DMS53 (cell line): ENCODE measurements at regions not wholly inside any gene's neighbourhood (a gene's known extent, or its start where the extent isn't known, plus 50 kb on each side); places are given as distances from the start of the nearest gene placed in this dataset.

Experiments used
- DNase-seq: peaks from one replicate; lab custom pipeline; 2025; lab: John Stamatoyannopoulos, UW

GRCh38 chr21:15151385-15152103, 86.7 kb upstream of the NRIP1 start:
- DNase-seq: no peak

GRCh38 chr21:15152591-15152990, 87.8 kb upstream of the NRIP1 start:
- DNase-seq: no peak

GRCh38 chr21:15159382-15160020, 94.7 kb upstream of the NRIP1 start:
- peak; percentile 21 for DNase-seq

DNA sequence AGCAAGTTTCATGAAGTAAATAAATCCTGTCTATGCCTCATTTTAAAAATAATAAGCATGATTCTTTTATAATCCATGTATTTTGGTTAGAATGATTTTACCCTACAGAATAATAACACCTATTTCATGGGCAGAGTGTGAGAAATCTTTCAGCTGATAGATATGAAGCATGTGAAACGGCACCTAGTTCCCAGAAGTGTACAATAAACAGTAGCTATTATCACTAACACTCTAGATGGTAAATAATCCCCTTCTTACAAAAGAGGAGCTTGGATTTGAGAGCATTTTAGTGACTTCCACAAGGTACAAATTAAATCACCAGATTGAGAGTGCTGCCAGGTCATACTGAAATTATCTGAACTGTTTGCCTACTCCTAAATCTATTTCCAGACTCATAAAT, 95.3 kb upstream of the NRIP1 start:
- no peak for DNase-seq

DNA sequence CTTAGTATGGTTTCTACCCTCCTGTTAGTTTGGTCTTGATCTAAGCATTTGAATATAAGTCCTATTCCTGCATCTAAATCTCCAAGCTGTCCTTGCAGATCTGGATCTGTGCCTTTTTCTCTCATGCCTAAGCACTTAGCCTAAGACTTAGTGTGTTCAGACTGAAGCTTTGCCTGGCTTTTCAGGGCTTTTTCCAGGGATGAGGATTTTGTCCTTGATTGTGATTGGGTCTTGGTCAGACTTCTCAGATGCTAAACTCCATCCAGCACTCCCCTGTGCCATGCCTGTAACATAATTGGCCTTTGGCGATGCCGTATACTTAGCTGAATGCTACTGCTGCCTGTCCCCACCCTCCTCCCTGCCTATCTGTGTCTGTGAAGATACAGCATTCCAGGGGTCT, 98.1 kb upstream of the NRIP1 start:
- no peak for DNase-seq

- DNase-seq: no peak
Measured at GRCh38 chr21:15164273-15164672, 99.5 kb upstream of the NRIP1 start.

GRCh38 chr21:15164678-15165303, 100.0 kb upstream of the NRIP1 start:
- DNase-seq: peak; percentile 52

GRCh38 chr21:15170614-15171013, 105.8 kb upstream of the NRIP1 start:
- no peak for DNase-seq

DNA sequence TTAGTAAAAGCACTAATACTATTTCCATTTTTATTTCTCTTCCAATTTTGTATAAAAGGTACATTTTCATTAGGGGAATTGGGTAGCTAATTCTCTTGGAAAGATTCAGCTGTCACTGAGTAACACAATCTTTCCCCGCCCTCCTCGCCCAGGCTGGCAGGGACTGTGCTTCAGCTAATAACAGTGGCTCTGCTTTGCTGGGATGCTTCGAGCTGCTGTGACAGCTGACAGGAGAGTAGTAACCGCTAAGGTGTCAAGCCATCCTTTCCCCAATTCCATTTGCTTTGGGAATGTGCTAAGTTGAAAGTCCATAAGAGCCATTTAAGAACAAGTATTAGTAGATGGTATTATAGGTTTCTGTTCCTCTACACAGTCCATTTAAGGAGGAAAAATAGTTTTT, 106.7 kb upstream of the NRIP1 start:
- DNase-seq: no peak

GRCh38 chr21:15172963-15173362, 108.2 kb upstream of the NRIP1 start:
- DNase-seq: no peak

- no peak for DNase-seq
Measured at GRCh38 chr21:15174923-15175322, 110.1 kb upstream of the NRIP1 start.

- no peak for DNase-seq
Measured at GRCh38 chr21:15182731-15183130, 117.9 kb upstream of the NRIP1 start.

- DNase-seq: no peak
Measured at GRCh38 chr21:15183813-15184257, 119.0 kb upstream of the NRIP1 start.

DNA sequence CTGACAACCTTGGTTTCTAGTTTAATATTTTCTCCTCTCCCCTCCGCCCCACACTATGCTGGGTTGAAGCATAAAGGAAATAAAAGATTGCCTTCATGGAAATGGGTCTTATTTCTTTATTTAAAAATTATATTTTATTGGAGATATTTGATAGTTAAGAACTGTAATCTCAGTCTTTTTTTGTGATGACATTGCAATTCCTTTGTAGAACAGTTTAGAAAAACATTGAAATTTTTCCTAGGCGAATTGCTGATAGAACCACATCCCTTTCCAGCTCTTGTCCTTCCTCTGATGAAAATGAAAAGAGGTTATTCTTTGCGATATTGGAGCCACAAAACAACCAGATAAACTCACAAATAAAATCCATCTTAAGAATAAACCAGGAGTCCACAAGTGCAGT, 125.6 kb upstream of the NRIP1 start:
- DNase-seq: no peak

DNA sequence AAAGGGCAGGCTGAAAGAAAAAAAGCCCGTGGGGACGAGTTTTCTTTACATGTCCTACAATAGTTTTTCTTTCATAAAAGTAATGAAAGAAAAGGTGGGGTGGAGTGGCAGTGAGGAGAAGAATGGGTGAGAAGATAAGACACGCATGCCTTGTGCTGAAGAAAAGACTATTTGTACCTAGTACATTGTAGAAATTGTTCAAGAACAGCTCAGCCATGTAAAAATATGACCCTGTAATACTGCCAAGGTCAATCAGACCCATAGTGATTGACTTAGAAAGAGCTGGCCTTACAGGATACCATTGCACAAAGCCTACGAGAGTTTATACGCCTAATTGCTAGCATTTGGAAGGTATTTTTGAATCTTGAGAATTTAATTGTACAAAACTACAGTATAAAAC, 126.0 kb upstream of the NRIP1 start:
- DNase-seq: no peak

- DNase-seq: no peak
Measured at GRCh38 chr21:15191342-15191741, 126.5 kb upstream of the NRIP1 start.

DNA sequence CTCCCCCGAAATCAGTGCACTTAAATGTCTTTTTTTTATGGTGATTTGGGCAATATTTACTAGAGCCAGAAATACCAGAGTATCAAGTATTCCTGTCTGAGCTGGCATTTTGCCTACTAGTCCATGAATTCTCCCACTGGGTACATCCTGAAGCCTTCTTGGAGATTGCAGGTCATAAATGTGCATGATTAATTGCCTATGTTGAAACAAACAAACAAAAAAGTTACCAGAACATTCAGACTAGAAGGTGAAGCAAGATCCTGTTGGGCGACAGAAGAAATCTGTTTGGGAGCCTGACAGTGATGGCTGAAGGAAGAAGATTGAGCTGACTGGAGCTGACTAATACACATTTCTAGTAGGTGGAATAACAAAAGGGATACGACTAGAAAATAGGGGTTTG, 127.4 kb upstream of the NRIP1 start:
- DNase-seq: no peak

- DNase-seq: no peak
Measured at GRCh38 chr21:15193937-15194336, 129.1 kb upstream of the NRIP1 start.

GRCh38 chr21:15195104-15195503, 130.3 kb upstream of the NRIP1 start:
- no peak for DNase-seq

DNA sequence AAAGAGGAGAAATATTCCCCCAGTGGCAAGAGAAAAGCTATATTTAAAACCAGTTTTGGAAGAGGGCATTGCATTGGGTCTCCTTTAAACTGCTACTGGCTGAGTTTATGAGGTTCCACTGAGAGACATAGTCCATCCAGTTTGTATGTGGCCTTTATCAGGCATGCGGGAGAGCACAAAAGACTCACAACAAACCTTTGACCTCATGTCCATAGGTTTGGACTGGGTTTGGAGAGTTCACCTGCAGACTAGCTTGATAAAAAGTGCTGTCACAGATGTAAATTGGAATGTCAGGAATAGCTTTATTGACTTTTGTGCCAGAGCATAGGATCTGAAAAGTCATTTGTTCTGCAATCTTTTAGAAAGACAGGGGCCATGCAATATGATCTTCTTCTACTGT, 131.0 kb upstream of the NRIP1 start:
- no peak for DNase-seq

DNA sequence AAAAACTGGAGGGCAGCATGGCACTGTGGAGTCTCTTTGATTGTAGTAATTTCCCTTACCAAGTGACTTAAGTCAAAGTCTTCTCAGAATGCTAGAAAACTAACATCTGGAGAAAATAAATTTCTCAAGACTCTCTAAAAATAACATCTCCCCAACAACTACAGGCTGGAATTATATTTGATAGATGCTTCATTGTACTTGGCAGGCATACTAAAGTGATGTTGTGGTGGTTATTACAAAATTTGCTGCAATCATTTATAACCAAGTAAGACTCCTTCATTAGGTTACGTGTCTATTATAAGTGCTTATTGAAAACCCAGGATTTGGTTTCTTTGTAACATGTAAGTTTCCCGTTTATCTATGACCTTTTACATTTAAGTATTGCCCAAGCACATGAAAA, 132.9 kb upstream of the NRIP1 start:
- no peak for DNase-seq

DNA sequence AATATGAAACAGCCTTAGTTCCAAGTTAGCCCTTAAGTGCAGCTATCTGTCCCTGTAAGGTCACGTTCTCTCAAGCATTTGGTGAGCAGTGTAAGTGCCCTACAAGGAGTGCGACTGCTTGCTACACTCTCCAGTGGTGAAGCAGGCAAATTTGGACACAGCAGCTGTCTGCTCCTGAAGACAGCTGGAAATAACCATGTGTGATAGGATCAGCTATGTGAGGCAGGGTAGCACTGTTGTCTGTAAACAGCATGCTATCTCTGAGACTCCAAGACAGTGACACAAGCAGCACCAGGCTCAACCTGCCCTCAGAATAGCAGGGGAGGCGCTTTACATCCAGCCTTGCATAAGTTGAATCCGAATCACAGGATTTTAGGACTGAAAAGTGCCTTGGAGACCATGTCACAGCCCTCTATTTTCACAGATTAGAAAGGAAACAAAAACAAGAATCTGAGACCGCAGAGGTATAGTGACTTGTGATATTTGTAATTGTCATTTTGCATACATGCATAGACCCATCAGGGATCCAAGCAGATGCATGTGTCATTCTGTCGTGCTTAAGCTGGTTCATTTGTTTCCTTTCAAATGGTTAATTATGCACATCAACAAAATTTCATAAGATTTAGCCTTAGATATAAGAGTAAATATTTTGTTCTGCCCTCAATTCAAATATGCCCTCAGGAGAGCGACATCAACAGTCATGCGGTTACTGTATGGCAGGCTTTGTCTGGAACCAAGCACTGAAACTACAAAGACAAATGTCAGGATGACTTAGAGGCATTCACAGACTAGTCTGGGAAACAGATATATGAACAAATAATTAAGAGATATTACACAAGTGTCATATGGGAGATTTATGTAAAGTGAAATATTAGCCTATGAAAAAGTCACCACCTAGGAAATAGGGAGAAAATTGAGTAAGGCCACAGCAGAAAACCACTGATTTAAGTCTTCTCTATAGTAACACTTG, 134.9 kb upstream of the NRIP1 start:
- DNase-seq: no peak
